Ectodermal cell (in vitro differentiated cells): ENCODE measurements at regions not wholly inside any gene's neighbourhood (a gene's known extent, or its start where the extent isn't known, plus 50 kb on each side); places are given as distances from the start of the nearest gene placed in this dataset.
"Not testable (repeated sequence)": the region's sequence is repeated elsewhere in the genome, so short reads cannot be mapped to it uniquely, and the experiment has no call there.

Experiments
- H3K27ac ChIP-seq: 2 replicates; pipeline ENCODE4 v1.7.0; 2013; ENCODE audit warnings: mild to moderate bottlenecking, low read depth, low read length; ENCODE audit not compliant: insufficient read depth, poor library complexity, severe bottlenecking
- H3K27me3 ChIP-seq: 2 replicates; pipeline ENCODE4 v1.7.0; 2013; ENCODE audit warnings: mild to moderate bottlenecking, low read length; ENCODE audit not compliant: insufficient read depth, control insufficient read depth, poor library complexity, severe bottlenecking
- H3K36me3 ChIP-seq: one replicate; pipeline ENCODE4 v1.7.0; 2013; ENCODE audit warnings: low read length; ENCODE audit not compliant: control insufficient read depth, insufficient read depth
- H3K4me1 ChIP-seq: one replicate; pipeline ENCODE4 v1.7.0; 2013; ENCODE audit warnings: low read length; ENCODE audit not compliant: control insufficient read depth, insufficient read depth
- H3K4me3 ChIP-seq: 2 replicates; pipeline ENCODE4 v1.7.0; 2013; ENCODE audit warnings: low read depth, low read length, control low read depth; ENCODE audit not compliant: insufficient read depth
- H3K9me3 ChIP-seq: 2 replicates; pipeline ENCODE4 v1.7.0; 2013; ENCODE audit warnings: mild to moderate bottlenecking, low read length, moderate library complexity; ENCODE audit not compliant: control insufficient read depth
- WGBS, 2 experiments: methylation state at CpG; one replicate each; pipeline ENCODE4 v1.1.7; 2013; ENCODE audit warnings: missing lambda C conversion rate in 2 of 2; 5-methylcytosine and 5-hydroxymethylcytosine counted together

DNA sequence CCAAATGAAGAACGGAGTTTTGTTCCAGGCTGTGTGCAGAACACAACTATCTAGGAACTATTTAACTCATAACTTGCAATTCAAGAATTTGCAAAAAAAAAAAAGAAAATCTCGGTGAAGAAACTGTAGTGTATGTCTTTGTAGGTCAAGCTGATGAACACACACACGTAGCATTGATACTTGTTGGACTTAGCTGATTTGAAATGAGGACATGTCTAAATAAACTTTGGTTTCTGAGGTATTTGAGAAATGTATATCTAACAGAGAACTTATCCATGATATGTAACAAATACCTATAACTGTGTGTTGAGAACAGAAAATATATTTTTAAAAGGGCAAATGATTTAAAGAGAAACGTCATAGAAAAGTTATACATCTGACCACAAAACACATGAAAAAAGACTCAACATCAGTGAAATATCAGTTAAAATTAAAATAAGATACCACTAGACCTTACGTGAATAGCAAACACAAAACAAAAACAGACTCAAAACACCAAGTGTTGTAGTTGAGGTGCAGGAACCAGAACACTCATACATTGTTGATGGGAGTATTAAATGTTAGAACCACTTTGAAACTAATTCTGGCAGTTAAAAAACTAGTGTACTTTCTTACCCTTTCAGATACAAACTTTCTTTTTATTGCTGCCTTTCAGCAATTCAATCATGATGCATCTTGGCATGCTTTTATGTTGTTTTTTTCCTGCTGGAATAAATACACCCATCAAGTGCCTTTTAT lies 1535.8 kb upstream of the PCDH10 start:
- Histone ChIP-seq H3K27ac (no peak overlapping the region), H3K4me1 (no peaks in the 10 kb centered on the region), H3K27me3 (no peaks in the 10 kb centered on the region), H3K9me3 (no peaks in the 10 kb centered on the region), H3K4me3 (no peak overlapping the region), H3K36me3 (no peaks in the 10 kb centered on the region)
- WGBS, 2 experiments, result 88 to 97% methylated on average over 2 to 5 of the region's 5 CpGs

- H3K36me3 ChIP-seq, result no peaks in the 10 kb centered on the region
- no peak overlapping the region for H3K27ac ChIP-seq
- no peaks in the 10 kb centered on the region for H3K4me1 ChIP-seq
- H3K27me3 ChIP-seq, result no peaks in the 10 kb centered on the region
- H3K9me3 ChIP-seq, result no peaks in the 10 kb centered on the region
- WGBS, 2 experiments, result 100% methylated on average over 1 of the region's 1 CpG
- H3K4me3 ChIP-seq, result no peak overlapping the region
Observed at GRCh38 chr4:131613824-131614216, 1535.3 kb upstream of the PCDH10 start.

DNA sequence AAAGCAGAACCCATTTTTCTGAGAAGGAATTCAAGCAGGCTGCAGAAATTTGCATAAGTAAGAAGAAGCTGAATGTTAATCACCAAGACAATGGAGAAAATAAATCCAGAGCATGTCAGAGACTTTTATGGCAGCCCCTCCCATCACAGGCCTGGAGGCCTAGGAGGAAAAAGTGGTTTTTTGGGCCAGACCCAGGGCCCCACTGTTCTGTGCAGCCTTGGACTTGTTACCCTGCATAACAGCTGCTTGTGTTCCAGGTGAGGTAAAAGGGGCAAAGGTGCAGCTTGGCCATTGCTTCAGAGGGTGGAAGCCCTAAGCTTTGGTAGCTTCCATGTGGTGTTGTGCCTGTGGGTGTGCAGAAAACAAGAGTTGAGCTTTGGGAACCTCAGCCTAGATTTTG lies 1516.2 kb upstream of the PCDH10 start:
- Histone ChIP-seq H3K36me3 (no peaks in the 10 kb centered on the region), H3K27ac (no peak overlapping the region), H3K4me1 (no peaks in the 10 kb centered on the region), H3K9me3 (no peaks in the 10 kb centered on the region), H3K27me3 (no peaks in the 10 kb centered on the region), H3K4me3 (no peak overlapping the region)

GRCh38 chr4:131635191-131635590 lies 1513.9 kb upstream of the PCDH10 start:
- Histone ChIP-seq H3K4me3 (no peak overlapping the region), H3K4me1 (no peaks in the 10 kb centered on the region), H3K36me3 (no peaks in the 10 kb centered on the region), H3K27ac (no peak overlapping the region), H3K27me3 (no peaks in the 10 kb centered on the region), H3K9me3 (no peaks in the 10 kb centered on the region)

DNA sequence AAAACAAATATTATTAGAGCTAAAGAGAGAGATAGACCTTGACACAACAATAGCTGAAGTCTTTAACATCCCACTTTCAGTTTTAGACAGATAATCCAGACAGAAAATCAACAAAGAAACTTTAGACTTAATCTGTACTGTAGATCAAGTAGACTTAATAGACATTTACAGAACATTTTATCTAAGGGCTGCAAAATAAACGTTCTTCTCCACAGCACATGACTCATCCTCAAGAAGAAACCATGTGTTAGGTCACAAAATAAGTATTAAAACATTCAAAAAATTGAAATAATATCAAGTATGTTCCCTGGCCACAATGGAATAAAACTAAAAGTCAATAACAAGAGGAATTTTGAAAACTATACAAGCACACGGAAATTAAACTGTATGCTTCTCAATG lies 1510.3 kb upstream of the PCDH10 start:
- Histone ChIP-seq H3K27me3 (no peaks in the 10 kb centered on the region), H3K4me1 (no peaks in the 10 kb centered on the region), H3K36me3 (no peaks in the 10 kb centered on the region), H3K27ac (no peak overlapping the region), H3K4me3 (no peak overlapping the region), H3K9me3 (no peaks in the 10 kb centered on the region)
- WGBS, 2 experiments, result 96 to 100% methylated on average over 1 to 2 of the region's 2 CpGs

GRCh38 chr4:131644619-131645018 lies 1504.5 kb upstream of the PCDH10 start:
- H3K4me3 ChIP-seq, result no peak overlapping the region
- no peaks in the 10 kb centered on the region for H3K27me3 ChIP-seq
- 31% methylated on average over 1 of the region's 1 CpG; no CpG with 5 or more reads in 1 of the 2 experiments for WGBS, 2 experiments
- H3K4me1 ChIP-seq, result no peaks in the 10 kb centered on the region
- no peak overlapping the region for H3K27ac ChIP-seq
- H3K9me3 ChIP-seq, result no peaks in the 10 kb centered on the region
- no peaks in the 10 kb centered on the region for H3K36me3 ChIP-seq

DNA sequence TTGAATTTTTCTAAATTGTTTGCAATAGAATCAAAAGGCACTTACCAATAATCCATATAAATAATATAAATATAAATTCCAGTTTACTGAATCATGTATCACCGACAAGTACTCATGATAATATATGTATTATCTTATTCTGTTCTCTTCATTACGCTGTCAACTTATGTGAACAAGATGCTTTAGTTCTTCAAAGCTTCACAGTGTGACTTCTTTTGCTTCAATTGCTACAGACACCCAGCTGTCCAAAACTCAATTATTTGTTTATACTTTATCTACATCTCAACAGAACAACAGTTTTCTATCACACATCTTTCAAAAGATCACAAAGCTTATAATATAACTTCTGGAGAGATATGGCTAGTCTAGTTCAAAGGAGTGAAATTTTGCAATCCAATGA lies 1499.9 kb upstream of the PCDH10 start:
- no peaks in the 10 kb centered on the region for H3K27me3 ChIP-seq
- no peaks in the 10 kb centered on the region for H3K9me3 ChIP-seq
- no peaks in the 10 kb centered on the region for H3K36me3 ChIP-seq
- no peak overlapping the region for H3K4me3 ChIP-seq
- H3K27ac ChIP-seq, result no peak overlapping the region
- no peaks in the 10 kb centered on the region for H3K4me1 ChIP-seq
- 100% methylated on average over 1 to 2 of the region's 2 CpGs for WGBS, 2 experiments

DNA sequence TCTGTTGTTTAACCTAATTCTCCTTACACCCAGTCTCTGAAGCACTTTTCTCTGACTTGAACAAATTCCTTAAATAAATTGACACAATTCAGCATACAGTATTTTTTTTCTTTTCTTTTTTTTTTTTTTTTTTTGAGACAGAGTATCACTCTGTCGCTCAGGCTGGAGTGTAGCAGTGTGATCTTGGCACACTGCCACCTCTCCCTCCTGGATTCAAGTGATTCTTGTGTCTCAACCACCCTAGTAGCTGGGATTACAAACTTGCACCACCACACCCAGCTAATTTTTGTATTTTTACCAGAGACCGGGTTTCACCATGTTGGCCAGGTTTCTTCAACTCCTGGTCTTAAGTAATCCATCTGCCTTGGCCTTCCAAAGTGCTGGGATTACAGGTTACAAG lies 1498.1 kb upstream of the PCDH10 start:
- Histone ChIP-seq H3K27me3 (no peaks in the 10 kb centered on the region), H3K27ac (no peak overlapping the region), H3K4me3 (no peak overlapping the region), H3K36me3 (no peaks in the 10 kb centered on the region), H3K4me1 (no peaks in the 10 kb centered on the region), H3K9me3 (no peaks in the 10 kb centered on the region)
- 90 to 92% methylated on average over 2 of the region's 2 CpGs for WGBS, 2 experiments

DNA sequence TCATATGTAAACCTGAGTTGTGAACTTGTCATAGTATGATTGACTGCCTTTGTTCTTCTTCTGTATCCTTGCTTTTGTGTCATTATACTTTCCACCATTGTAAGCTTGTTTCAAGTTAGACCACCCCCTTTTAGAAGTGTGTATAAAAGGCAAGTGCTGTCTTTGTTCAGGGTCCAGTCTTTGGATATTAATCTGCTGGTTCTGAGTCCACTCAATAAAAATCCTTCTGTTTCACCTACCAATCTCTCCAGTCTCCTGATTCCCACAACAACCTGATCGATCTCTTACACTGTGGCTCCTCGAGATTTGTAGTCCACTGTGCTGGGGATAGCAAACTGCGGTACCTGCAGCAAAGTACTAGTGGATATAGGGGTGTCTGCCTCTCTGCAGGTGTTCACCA lies 1465.8 kb upstream of the PCDH10 start:
- not testable (repeated sequence) for H3K4me1 ChIP-seq, H3K36me3 ChIP-seq, H3K4me3 ChIP-seq, H3K9me3 ChIP-seq, H3K27ac ChIP-seq, H3K27me3 ChIP-seq
- 82 to 83% methylated on average over 3 of the region's 3 CpGs for WGBS, 2 experiments

DNA sequence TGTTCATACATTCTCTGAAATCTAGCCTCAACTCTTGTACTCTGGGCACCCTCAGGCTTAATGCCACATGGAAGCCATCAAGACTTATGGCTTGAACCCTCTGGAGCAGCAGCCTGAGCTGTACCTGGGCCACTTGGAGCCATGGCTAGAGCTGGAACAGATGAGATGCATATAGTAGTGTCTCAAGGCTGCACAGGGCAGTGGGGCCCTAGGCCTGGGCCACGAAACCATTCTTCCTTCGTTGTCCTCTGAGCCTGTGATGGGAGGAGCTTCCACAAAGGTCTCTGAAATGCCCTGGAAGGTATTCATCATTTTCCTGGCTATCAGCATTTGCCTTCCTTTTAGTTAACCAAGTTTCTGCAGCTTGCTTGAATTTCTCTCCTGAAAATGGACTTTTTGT lies 1427.2 kb upstream of the PCDH10 start:
- H3K27ac ChIP-seq, result no peak overlapping the region
- no peaks in the 10 kb centered on the region for H3K9me3 ChIP-seq
- no peak overlapping the region for H3K4me3 ChIP-seq
- no peaks in the 10 kb centered on the region for H3K4me1 ChIP-seq
- no peaks in the 10 kb centered on the region for H3K36me3 ChIP-seq
- H3K27me3 ChIP-seq, result no peaks in the 10 kb centered on the region
- WGBS, 2 experiments, result 95 to 97% methylated on average over 2 of the region's 2 CpGs

GRCh38 chr4:131723069-131723468 lies 1426.0 kb upstream of the PCDH10 start:
- H3K4me1 ChIP-seq, H3K27ac ChIP-seq, H3K9me3 ChIP-seq, H3K36me3 ChIP-seq, H3K4me3 ChIP-seq, H3K27me3 ChIP-seq: not testable (repeated sequence)
- WGBS, 2 experiments, result 95 to 96% methylated on average over 11 of the region's 24 CpGs
